ENCODE measurements at regions not wholly inside any gene's neighbourhood (a gene's known extent, or its start where the extent isn't known, plus 50 kb on each side); places are given as distances from the start of the nearest gene placed in this dataset.

- BruUV-seq (replicated peaks): no TSS peak
- intact Hi-C loops (cut with micrococcal nuclease; ENCODE audit: unreplicated experiment) (no loop called here), in situ Hi-C loops (cut with HindIII; ENCODE audit: extremely low pct_ligation_motif_present, low pct_unique_long_range_greater_than_20kb) (no loop called here)
- no peak overlapping the region for H3K27ac ChIP-seq (ENCODE audit: extremely low read length, insufficient read depth, low read length)
- ChIA-PET CTCF (ENCODE audit: low intra/inter-chr PET ratio, low total read pairs) (no interaction called here), POLR2A (no interaction called here)
- H3K9ac ChIP-seq (ENCODE audit: insufficient read depth, low read depth, low read length): no peak overlapping the region
- H3K27me3 ChIP-seq (ENCODE audit: control insufficient read depth in 1 of 2, insufficient read depth in 2 of 2, low read length in 2 of 2): no peaks in the 10 kb centered on the region
- no peaks in the 10 kb centered on the region for H3K36me3 ChIP-seq (replicated peaks in 1 of 2; ENCODE audit: control insufficient read depth in 1 of 2, insufficient read depth in 2 of 2, low read length in 2 of 2)
- FAIRE-seq: no peak
- TF ChIP-seq ZBTB7B (CRISPR knock-in tag; IDR thresholded peaks at IDR 0.05) (no peak), ATF2 (CRISPR knock-in tag; IDR thresholded peaks at IDR 0.05) (no peak), RFX3 (CRISPR knock-in tag; IDR thresholded peaks at IDR 0.05) (no peak), SETDB1 (CRISPR knock-in tag; IDR thresholded peaks at IDR 0.05; ENCODE audit: borderline replicate concordance) (no peak), ZNF83 (CRISPR knock-in tag; IDR thresholded peaks at IDR 0.05; ENCODE audit: borderline replicate concordance) (no peak), GTF3A (CRISPR knock-in tag; conservative IDR thresholded peaks at IDR 0.05) (no peak), GABPA (IDR thresholded peaks at IDR 0.05; ENCODE audit: low read depth, low read length) (no peak), GABPA (CRISPR knock-in tag; IDR thresholded peaks at IDR 0.05; ENCODE audit: low read depth) (no peak), ZBTB25 (CRISPR knock-in tag; IDR thresholded peaks at IDR 0.05) (no peak), RXRB (CRISPR knock-in tag; IDR thresholded peaks at IDR 0.05; ENCODE audit: borderline replicate concordance) (no peak)
- no peaks in the 10 kb centered on the region for H4K20me1 ChIP-seq (ENCODE audit: insufficient read depth, low read length)
- H3K4me1 ChIP-seq (ENCODE audit: insufficient read depth, low read length): no peaks in the 10 kb centered on the region
- no peaks in the 10 kb centered on the region for H3K9me3 ChIP-seq (ENCODE audit: low read length)
- H2AFZ ChIP-seq (ENCODE audit: low read length): no peak overlapping the region
- no peak for ATAC-seq
- no peaks in the 10 kb centered on the region for H3K79me2 ChIP-seq (ENCODE audit: insufficient read depth, low read length)
- H3K4me2 ChIP-seq (ENCODE audit: low read depth, low read length): no peak overlapping the region
- WGBS (ENCODE audit: low lambda C conversion rate): 2% methylated on average over 2 of the region's 2 CpGs
- no peak for DNase-seq (ENCODE audit: low spot score)
- H3K4me3 ChIP-seq (replicated peaks in 1 of 3; ENCODE audit: insufficient read depth in 1 of 3, low read depth in 2 of 3, low read length in 3 of 3): no peak overlapping the region
These were observed 124.1 kb upstream of the TCF21 start for GRCh38 chr6:133764754-133765208.
